ENCODE measurements at regions not wholly inside any gene's neighbourhood (a gene's known extent, or its start where the extent isn't known, plus 50 kb on each side); places are given as distances from the start of the nearest gene placed in this dataset.

DNA sequence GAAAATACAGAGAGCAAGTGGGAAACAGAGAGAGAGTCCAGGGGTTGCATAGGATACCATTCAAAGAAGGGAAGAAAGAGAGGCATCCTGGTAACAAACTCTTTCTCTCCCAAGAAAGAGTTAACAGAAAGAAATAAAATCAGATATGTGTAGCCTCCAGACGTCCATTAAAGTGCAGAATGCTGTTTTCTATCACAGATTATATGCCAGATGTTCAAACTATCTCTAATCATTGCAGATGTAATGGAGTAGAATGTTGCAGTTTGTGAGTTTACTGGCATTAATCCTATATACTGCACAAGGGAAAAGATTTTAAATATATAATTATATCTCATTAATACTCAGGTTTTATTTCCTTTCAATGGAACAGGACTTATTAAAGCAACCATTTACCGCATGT is 369.4 kb downstream of the ZNF536 start:
- Histone ChIP-seq H3K27me3 (ENCODE audit: control insufficient read depth, insufficient read depth, low read length) (no peaks in the 10 kb centered on the region), H3K4me1 (ENCODE audit: control insufficient read depth, insufficient read depth, low read length) (no peaks in the 10 kb centered on the region), H3K4me3 (ENCODE audit: low read length) (no peak overlapping the region), H3K9ac (ENCODE audit: low read length) (no peak overlapping the region), H3K36me3 (ENCODE audit: control insufficient read depth, insufficient read depth, low read length) (no peaks in the 10 kb centered on the region), H3K9me3 (ENCODE audit: control insufficient read depth, low read length) (no peaks in the 10 kb centered on the region)

DNA sequence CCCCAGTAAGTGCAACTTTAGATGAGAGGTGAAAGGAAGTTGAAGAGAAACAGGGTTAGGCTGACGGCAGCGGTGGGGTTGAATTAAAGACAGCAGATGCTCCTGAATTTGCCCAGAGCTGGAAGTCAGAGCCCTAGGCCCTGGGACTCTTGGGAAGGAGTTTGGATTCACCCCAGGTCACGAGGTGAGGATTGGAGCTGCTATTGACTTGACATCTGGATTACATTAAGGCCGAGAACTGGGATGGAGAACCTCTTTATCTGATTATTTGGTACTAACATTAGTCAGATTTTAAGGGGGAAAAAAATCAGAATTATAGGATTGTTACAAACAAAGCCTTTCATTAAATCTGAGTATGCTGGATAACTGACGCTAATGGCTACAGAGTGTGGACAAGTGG is 367.2 kb downstream of the ZNF536 start:
- H3K36me3 ChIP-seq (ENCODE audit: control insufficient read depth, insufficient read depth, low read length): no peaks in the 10 kb centered on the region
- no peak overlapping the region for H3K4me3 ChIP-seq (ENCODE audit: low read length)
- H3K4me1 ChIP-seq (ENCODE audit: control insufficient read depth, insufficient read depth, low read length): no peaks in the 10 kb centered on the region
- H3K9ac ChIP-seq (ENCODE audit: low read length): no peak overlapping the region
- no peaks in the 10 kb centered on the region for H3K9me3 ChIP-seq (ENCODE audit: control insufficient read depth, low read length)
- H3K27me3 ChIP-seq (ENCODE audit: control insufficient read depth, insufficient read depth, low read length): no peaks in the 10 kb centered on the region

DNA sequence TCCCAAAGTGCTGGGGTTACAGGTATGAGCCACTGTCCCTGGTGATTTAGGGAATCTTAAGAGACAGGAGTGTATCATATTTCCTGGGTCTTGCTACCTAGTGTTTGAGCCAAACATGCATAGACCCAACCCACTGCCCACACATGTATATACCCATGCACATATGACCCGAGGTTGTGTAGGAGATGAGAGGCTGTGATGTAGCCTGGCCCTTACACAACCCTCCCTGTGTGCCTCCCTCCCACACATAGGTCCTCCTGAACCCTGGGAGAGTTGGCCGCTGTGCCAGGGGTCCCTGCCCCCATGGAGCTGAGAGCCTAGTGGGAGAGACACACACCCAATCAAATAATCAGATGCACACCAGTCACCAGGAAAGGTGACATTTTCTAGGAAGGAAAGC is 365.9 kb downstream of the ZNF536 start:
- Histone ChIP-seq H3K9ac (ENCODE audit: low read length) (no peak overlapping the region), H3K36me3 (ENCODE audit: control insufficient read depth, insufficient read depth, low read length) (no peaks in the 10 kb centered on the region), H3K4me3 (ENCODE audit: low read length) (no peak overlapping the region), H3K9me3 (ENCODE audit: control insufficient read depth, low read length) (no peaks in the 10 kb centered on the region), H3K27me3 (ENCODE audit: control insufficient read depth, insufficient read depth, low read length) (no peaks in the 10 kb centered on the region), H3K4me1 (ENCODE audit: control insufficient read depth, insufficient read depth, low read length) (no peaks in the 10 kb centered on the region)

DNA sequence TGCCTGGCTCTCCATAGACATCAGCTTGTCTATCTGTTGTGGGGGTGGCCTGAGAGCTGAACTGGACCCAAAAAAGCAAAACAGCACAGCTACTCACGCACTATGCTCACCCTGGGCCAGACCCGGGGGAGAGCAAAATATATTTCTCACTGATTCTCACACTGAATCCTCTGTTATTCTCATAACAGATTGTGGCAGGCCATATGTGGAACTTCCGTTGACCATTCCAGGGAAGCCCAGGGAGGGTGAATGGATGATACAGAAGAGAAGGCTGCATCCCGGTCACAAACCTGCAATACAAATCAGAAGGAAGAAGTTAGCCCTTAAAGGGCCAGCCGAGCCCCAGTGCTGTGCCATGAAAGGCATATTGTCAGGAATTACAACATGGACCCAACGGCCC is 362.5 kb downstream of the ZNF536 start:
- Histone ChIP-seq H3K27me3 (ENCODE audit: control insufficient read depth, insufficient read depth, low read length) (no peaks in the 10 kb centered on the region), H3K9me3 (ENCODE audit: control insufficient read depth, low read length) (no peaks in the 10 kb centered on the region), H3K4me3 (ENCODE audit: low read length) (no peak overlapping the region)

GRCh38 chr19:30733826-30734550 is 361.8 kb downstream of the ZNF536 start:
- Histone ChIP-seq H3K4me1 (ENCODE audit: control insufficient read depth, insufficient read depth, low read length) (no peaks in the 10 kb centered on the region), H3K4me3 (ENCODE audit: low read length) (no peak overlapping the region), H3K9me3 (ENCODE audit: control insufficient read depth, low read length) (no peaks in the 10 kb centered on the region)

More for the DNA sequence above, 362.5 kb downstream of the ZNF536 start:
- H3K4me1 ChIP-seq (ENCODE audit: control insufficient read depth, insufficient read depth, low read length): no peaks in the 10 kb centered on the region
- no peak overlapping the region for H3K9ac ChIP-seq (ENCODE audit: low read length)
- no peaks in the 10 kb centered on the region for H3K36me3 ChIP-seq (ENCODE audit: control insufficient read depth, insufficient read depth, low read length)

GRCh38 chr19:30731591-30731990 is 359.4 kb downstream of the ZNF536 start:
- Histone ChIP-seq H3K4me3 (ENCODE audit: low read length) (no peak overlapping the region), H3K9me3 (ENCODE audit: control insufficient read depth, low read length) (no peaks in the 10 kb centered on the region), H3K27me3 (ENCODE audit: control insufficient read depth, insufficient read depth, low read length) (no peaks in the 10 kb centered on the region), H3K4me1 (ENCODE audit: control insufficient read depth, insufficient read depth, low read length) (no peaks in the 10 kb centered on the region), H3K9ac (ENCODE audit: low read length) (no peak overlapping the region), H3K36me3 (ENCODE audit: control insufficient read depth, insufficient read depth, low read length) (no peaks in the 10 kb centered on the region)

More at GRCh38 chr19:30733826-30734550, 361.8 kb downstream of the ZNF536 start:
- no peak overlapping the region for H3K9ac ChIP-seq (ENCODE audit: low read length)
- H3K36me3 ChIP-seq (ENCODE audit: control insufficient read depth, insufficient read depth, low read length): no peaks in the 10 kb centered on the region
- H3K27me3 ChIP-seq (ENCODE audit: control insufficient read depth, insufficient read depth, low read length): no peaks in the 10 kb centered on the region

DNA sequence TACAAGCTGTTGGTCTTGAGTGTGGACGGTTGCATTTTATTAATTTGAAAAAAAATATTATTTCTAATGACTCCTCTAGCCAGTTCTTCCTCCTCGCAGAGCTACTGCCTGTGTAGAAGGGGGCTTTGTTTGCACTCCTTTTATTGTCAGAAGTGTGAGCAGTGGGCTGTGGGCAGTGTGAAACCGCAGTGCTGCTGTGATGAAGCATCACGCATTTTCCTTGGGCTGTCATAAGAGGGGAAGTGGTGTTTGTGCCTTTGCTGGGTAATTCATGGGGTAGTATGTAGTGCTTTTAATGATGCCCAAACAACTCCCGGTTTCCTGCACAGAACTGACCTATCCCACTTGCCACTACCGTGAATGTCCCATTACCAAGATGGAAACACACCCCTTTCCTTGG is 357.3 kb downstream of the ZNF536 start:
- H3K9ac ChIP-seq (ENCODE audit: low read length): no peak overlapping the region
- no peaks in the 10 kb centered on the region for H3K27me3 ChIP-seq (ENCODE audit: control insufficient read depth, insufficient read depth, low read length)
- H3K4me3 ChIP-seq (ENCODE audit: low read length): no peak overlapping the region
- no peaks in the 10 kb centered on the region for H3K9me3 ChIP-seq (ENCODE audit: control insufficient read depth, low read length)
- no peaks in the 10 kb centered on the region for H3K4me1 ChIP-seq (ENCODE audit: control insufficient read depth, insufficient read depth, low read length)
- H3K36me3 ChIP-seq (ENCODE audit: control insufficient read depth, insufficient read depth, low read length): no peaks in the 10 kb centered on the region

DNA sequence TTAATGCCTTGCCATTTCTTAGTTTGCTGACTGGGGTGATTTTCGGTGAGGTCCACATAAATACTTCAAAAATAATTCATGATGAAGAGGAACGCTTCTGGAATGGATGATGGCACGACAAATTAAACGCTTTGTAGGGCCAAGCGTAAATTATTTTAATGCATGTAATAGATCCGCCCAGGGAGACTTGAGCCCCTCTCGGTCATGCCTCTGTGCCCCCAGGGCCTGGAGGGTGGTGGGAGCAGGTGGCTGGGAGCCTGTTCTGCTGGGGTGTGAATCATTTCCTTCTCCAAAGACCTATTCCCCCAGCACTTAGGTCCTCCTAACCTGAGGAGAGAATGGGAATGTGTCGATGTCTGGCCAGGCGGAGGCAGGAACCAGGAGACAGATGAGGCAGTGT is 350.6 kb downstream of the ZNF536 start:
- no peaks in the 10 kb centered on the region for H3K9me3 ChIP-seq (ENCODE audit: control insufficient read depth, low read length)
- H3K4me1 ChIP-seq (ENCODE audit: control insufficient read depth, insufficient read depth, low read length): peaks cover 11% of the 10 kb centered on the region
- H3K4me3 ChIP-seq (ENCODE audit: low read length): no peak overlapping the region
- H3K27me3 ChIP-seq (ENCODE audit: control insufficient read depth, insufficient read depth, low read length): no peaks in the 10 kb centered on the region
- H3K9ac ChIP-seq (ENCODE audit: low read length): no peak overlapping the region
- H3K36me3 ChIP-seq (ENCODE audit: control insufficient read depth, insufficient read depth, low read length): no peaks in the 10 kb centered on the region

GRCh38 chr19:30722186-30722585 is 350.0 kb downstream of the ZNF536 start:
- H3K36me3 ChIP-seq (ENCODE audit: control insufficient read depth, insufficient read depth, low read length): no peaks in the 10 kb centered on the region
- no peaks in the 10 kb centered on the region for H3K9me3 ChIP-seq (ENCODE audit: control insufficient read depth, low read length)
- no peak overlapping the region for H3K9ac ChIP-seq (ENCODE audit: low read length)
- H3K4me1 ChIP-seq (ENCODE audit: control insufficient read depth, insufficient read depth, low read length): peaks cover 11% of the 10 kb centered on the region
- no peak overlapping the region for H3K4me3 ChIP-seq (ENCODE audit: low read length)
- H3K27me3 ChIP-seq (ENCODE audit: control insufficient read depth, insufficient read depth, low read length): no peaks in the 10 kb centered on the region

GRCh38 chr19:30719999-30720345 is 347.8 kb downstream of the ZNF536 start:
- Histone ChIP-seq H3K4me3 (ENCODE audit: low read length) (no peak overlapping the region), H3K9me3 (ENCODE audit: control insufficient read depth, low read length) (no peaks in the 10 kb centered on the region), H3K36me3 (ENCODE audit: control insufficient read depth, insufficient read depth, low read length) (no peaks in the 10 kb centered on the region), H3K27me3 (ENCODE audit: control insufficient read depth, insufficient read depth, low read length) (no peaks in the 10 kb centered on the region), H3K4me1 (ENCODE audit: control insufficient read depth, insufficient read depth, low read length) (peaks cover 11% of the 10 kb centered on the region), H3K9ac (ENCODE audit: low read length) (peak overlapping the region; percentile 56)

DNA sequence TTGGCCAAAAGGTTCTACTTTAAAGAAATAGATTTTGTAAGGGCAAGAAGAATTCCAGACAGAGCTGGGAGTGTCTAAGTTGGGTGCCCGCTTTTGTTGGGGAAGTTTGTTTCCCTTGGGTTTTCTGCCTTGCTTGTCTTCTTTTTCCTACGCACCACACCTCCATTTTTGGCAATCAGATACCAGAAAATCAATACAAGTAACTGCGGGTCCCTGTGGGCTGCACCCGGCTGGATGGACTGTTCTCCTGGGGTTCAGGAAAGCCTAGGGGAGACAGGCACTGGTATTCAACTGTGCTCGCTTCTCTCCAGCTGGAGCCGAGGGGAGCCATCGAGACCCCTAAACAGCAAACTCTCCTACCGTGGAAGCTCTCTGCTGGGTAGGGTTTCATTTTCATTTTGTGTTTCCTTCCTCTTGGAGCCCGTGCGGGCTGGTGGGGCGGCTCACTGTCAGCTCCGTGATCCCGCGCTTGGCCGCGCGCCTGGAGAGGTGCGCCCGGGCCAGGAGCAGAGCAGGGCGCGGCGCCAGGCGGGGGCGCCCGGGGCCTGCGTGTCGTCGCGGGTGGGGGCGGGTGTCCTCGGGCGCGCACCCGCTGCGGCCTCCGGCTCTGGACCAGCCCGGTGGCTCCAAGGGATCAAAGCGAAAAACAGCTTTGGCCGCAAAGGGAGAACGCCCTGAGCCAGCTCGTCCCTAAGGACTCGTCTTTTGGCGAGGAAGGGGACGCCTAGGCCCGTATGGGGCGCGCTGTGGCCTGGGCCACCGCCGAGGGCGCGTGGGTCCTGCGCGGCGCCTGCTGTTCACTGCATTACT is 347.2 kb downstream of the ZNF536 start:
- no peaks in the 10 kb centered on the region for H3K36me3 ChIP-seq (ENCODE audit: control insufficient read depth, insufficient read depth, low read length)
- H3K9ac ChIP-seq (ENCODE audit: low read length): peak overlapping the region; percentile 56
- peak overlapping the region; percentile 51 for H3K4me3 ChIP-seq (ENCODE audit: low read length)

DNA sequence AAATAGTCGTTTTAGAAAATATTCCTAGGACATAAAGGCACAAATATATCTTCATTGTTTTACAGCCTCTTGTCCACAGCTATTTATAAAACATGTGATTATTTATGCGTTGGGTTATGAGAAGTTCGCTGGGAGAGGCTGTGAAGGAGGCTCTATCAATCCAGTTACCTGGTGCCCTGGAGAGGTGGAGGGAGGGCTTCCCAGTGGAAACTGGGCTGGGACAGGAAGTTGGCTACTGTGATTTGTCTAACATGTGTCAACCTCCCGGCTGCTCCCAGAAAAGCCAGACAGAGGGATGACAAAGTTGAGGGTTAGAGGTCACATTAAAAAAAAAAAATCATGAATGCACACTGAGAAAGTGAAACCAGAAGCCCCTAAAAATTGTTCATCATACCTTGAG is 346.5 kb downstream of the ZNF536 start:
- peak overlapping the region; percentile 56 for H3K9ac ChIP-seq (ENCODE audit: low read length)

More for the DNA sequence above, 347.2 kb downstream of the ZNF536 start:
- Histone ChIP-seq H3K27me3 (ENCODE audit: control insufficient read depth, insufficient read depth, low read length) (no peaks in the 10 kb centered on the region), H3K9me3 (ENCODE audit: control insufficient read depth, low read length) (no peaks in the 10 kb centered on the region), H3K4me1 (ENCODE audit: control insufficient read depth, insufficient read depth, low read length) (peaks cover 11% of the 10 kb centered on the region)

More for the DNA sequence above, 346.5 kb downstream of the ZNF536 start:
- Histone ChIP-seq H3K27me3 (ENCODE audit: control insufficient read depth, insufficient read depth, low read length) (no peaks in the 10 kb centered on the region), H3K36me3 (ENCODE audit: control insufficient read depth, insufficient read depth, low read length) (no peaks in the 10 kb centered on the region), H3K4me3 (ENCODE audit: low read length) (peak overlapping the region; percentile 51), H3K9me3 (ENCODE audit: control insufficient read depth, low read length) (no peaks in the 10 kb centered on the region), H3K4me1 (ENCODE audit: control insufficient read depth, insufficient read depth, low read length) (peaks cover 11% of the 10 kb centered on the region)
